ENCODE measurements at regions not wholly inside any gene's neighbourhood (a gene's known extent, or its start where the extent isn't known, plus 50 kb on each side); places are given as distances from the start of the nearest gene placed in this dataset.

DNA sequence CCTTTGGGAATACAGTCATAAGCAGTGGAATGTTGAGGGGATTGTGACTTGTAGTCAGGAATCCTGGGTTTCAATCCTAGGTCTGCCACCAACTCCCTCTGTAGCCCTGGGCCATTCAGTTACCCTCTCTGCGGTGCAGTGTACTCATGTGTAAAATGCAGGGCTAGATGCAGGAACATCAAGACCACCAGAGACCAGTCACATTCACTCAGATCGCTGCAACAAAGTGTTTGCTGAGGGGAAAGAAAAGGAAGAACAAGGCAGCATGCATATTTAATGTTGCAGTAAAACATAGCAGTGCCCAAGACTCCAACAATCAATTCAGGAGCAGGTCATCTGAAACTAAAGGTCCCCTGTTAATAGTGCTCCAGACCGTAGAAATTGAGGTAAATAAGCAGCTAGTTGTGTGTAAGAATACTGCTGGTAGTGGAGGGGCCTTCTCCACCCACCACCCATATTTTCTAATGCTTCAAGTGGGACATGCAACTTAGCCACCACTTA lies 410.7 kb downstream of the OMA1 start:
- Mint-ChIP-seq H3K4me1 (ENCODE audit: unreplicated experiment) (no peaks in the 10 kb centered on the region), H3K4me3 (ENCODE audit: unreplicated experiment) (no peak overlapping the region), H3K27me3 (ENCODE audit: unreplicated experiment) (no peaks in the 10 kb centered on the region), H3K27ac (ENCODE audit: unreplicated experiment) (no peak overlapping the region), H3K36me3 (ENCODE audit: unreplicated experiment) (no peaks in the 10 kb centered on the region), H3K9me3 (ENCODE audit: unreplicated experiment) (peaks cover 45% of the 10 kb centered on the region)
- TF ChIP-seq, protein P1, sequence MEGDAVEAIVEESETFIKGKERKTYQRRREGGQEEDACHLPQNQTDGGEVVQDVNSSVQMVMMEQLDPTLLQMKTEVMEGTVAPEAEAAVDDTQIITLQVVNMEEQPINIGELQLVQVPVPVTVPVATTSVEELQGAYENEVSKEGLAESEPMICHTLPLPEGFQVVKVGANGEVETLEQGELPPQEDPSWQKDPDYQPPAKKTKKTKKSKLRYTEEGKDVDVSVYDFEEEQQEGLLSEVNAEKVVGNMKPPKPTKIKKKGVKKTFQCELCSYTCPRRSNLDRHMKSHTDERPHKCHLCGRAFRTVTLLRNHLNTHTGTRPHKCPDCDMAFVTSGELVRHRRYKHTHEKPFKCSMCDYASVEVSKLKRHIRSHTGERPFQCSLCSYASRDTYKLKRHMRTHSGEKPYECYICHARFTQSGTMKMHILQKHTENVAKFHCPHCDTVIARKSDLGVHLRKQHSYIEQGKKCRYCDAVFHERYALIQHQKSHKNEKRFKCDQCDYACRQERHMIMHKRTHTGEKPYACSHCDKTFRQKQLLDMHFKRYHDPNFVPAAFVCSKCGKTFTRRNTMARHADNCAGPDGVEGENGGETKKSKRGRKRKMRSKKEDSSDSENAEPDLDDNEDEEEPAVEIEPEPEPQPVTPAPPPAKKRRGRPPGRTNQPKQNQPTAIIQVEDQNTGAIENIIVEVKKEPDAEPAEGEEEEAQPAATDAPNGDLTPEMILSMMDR (IDR thresholded peaks at IDR 0.05), result no peak
- no peak for DNase-seq (ENCODE audit: extremely low spot score, unreplicated experiment)

DNA sequence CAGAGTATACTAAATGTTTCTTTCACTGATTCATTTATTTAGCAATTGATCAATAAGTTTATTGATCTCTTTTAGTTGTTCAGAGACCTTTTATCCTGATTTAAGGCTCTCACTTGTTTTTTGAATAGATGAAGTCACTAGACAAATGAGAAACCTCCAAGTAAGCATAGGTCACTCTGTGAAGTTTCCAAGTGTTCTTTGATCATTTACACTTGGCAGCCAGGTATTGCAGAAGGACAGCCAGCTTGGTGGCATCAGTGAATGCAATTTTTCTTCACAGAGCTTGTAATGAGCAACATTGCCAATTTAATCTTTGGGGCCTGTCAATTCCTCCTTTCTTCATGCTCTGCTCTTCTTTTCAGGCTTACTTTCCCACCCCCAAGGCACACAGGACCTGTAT lies 413.0 kb downstream of the OMA1 start:
- no peak for DNase-seq (ENCODE audit: extremely low spot score, unreplicated experiment)
- Mint-ChIP-seq H3K9me3 (ENCODE audit: unreplicated experiment) (peaks cover 30% of the 10 kb centered on the region), H3K27ac (ENCODE audit: unreplicated experiment) (no peak overlapping the region), H3K4me3 (ENCODE audit: unreplicated experiment) (no peak overlapping the region), H3K4me1 (ENCODE audit: unreplicated experiment) (no peaks in the 10 kb centered on the region), H3K36me3 (ENCODE audit: unreplicated experiment) (no peaks in the 10 kb centered on the region), H3K27me3 (ENCODE audit: unreplicated experiment) (no peaks in the 10 kb centered on the region)
- TF ChIP-seq, protein P1 (IDR thresholded peaks at IDR 0.05), result no peak

DNA sequence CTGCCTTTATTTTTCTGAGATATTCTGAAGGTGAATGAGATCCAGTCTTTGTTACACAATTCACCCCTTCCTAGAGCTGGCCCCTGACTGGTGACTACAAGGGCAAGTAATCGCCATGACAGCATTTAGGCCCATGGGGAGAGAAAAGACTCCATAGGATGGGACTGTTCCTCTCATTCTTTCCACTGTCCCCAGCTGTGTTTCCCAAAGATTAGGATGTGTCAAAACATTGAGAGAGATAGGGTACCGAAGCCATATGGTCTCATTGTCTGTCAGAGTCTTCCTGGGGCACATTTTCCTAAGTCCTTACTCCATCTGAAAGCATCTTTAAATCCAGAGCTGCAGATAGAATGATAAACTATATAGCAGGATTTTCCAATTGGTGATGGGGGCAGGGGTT lies 423.5 kb downstream of the OMA1 start:
- Mint-ChIP-seq H3K36me3 (ENCODE audit: unreplicated experiment) (no peaks in the 10 kb centered on the region), H3K4me3 (ENCODE audit: unreplicated experiment) (no peak overlapping the region), H3K27me3 (ENCODE audit: unreplicated experiment) (no peaks in the 10 kb centered on the region), H3K9me3 (ENCODE audit: unreplicated experiment) (no peaks in the 10 kb centered on the region), H3K4me1 (ENCODE audit: unreplicated experiment) (no peaks in the 10 kb centered on the region), H3K27ac (ENCODE audit: unreplicated experiment) (no peak overlapping the region)
- TF ChIP-seq, protein P1 (IDR thresholded peaks at IDR 0.05), result no peak
- DNase-seq (ENCODE audit: extremely low spot score, unreplicated experiment), result no peak

DNA sequence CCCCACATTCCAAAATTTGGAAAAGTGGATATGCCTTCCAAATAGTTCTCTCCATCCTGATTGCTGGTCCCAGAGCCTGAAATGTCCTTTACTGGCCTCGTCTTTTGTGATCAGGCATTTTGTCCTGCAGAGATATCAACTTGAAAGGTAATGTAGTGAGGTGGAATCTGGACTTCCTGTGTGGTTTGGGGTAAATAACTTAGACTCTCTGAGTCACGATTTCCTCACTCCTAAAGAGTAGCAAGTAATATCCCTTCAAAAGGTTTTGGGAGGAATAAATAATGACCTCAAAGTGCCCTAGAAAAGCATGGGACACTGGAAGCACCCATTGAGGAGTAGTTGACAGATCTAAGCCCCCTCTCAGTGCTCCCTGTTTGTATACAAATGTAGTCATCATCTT lies 426.6 kb downstream of the OMA1 start:
- Mint-ChIP-seq H3K9me3 (ENCODE audit: unreplicated experiment) (peaks cover 15% of the 10 kb centered on the region), H3K27me3 (ENCODE audit: unreplicated experiment) (no peaks in the 10 kb centered on the region), H3K27ac (ENCODE audit: unreplicated experiment) (no peak overlapping the region), H3K4me1 (ENCODE audit: unreplicated experiment) (no peaks in the 10 kb centered on the region), H3K4me3 (ENCODE audit: unreplicated experiment) (no peak overlapping the region), H3K36me3 (ENCODE audit: unreplicated experiment) (no peaks in the 10 kb centered on the region)
- TF ChIP-seq, protein P1 (IDR thresholded peaks at IDR 0.05), result no peak
- no peak for DNase-seq (ENCODE audit: extremely low spot score, unreplicated experiment)

DNA sequence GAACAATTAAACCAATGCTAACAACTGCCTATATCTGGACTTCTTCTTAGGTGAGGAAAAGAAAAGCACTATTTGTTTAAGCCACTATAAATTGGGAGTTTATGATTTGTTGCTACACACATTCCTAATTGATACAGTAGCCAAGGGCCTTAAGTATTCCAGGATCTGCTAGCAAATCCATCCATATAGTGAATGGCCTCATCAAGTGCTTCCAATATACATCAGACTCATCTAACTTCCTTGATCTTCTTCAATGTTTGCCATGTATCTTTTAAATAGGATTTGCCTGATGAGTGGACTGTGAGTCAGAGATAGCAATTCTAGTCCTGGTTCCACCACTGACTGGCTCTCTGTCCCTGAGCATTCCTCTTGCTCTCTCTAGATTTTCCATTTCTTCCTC lies 430.2 kb downstream of the OMA1 start:
- Mint-ChIP-seq H3K4me1 (ENCODE audit: unreplicated experiment) (no peaks in the 10 kb centered on the region), H3K27ac (ENCODE audit: unreplicated experiment) (no peak overlapping the region), H3K9me3 (ENCODE audit: unreplicated experiment) (peaks cover 27% of the 10 kb centered on the region), H3K27me3 (ENCODE audit: unreplicated experiment) (no peaks in the 10 kb centered on the region), H3K36me3 (ENCODE audit: unreplicated experiment) (no peaks in the 10 kb centered on the region), H3K4me3 (ENCODE audit: unreplicated experiment) (no peak overlapping the region)
- TF ChIP-seq, protein P1 (IDR thresholded peaks at IDR 0.05), result no peak
- no peak for DNase-seq (ENCODE audit: extremely low spot score, unreplicated experiment)

Measured in osteocyte (in vitro differentiated cells).